ENCODE measurements at regions not wholly inside any gene's neighbourhood (a gene's known extent, or its start where the extent isn't known, plus 50 kb on each side); places are given as distances from the start of the nearest gene placed in this dataset.

DNA sequence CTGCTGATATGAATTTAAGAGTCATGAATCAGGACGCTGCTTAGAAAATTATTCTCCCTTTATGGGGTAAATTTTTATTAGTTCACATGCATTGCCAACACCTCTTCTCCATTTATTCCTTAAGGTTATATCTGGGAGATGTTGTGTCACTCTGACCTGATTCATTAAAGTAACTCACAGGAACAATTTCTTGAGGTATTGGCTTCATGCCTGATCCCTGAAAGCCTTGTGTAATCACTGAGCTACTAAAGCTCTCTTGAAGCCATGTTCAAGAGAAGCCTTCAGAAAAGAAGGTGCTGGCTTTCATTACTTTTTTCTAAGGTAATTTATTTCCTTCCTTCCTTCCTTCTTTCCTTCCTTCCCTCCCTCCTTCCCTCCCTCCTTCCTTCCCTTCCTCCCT, 420.6 kb downstream of the RAB38 start:
- Histone ChIP-seq H3K9me3 (ENCODE audit: control insufficient read depth, insufficient read depth, low read length) (no peaks in the 10 kb centered on the region), H3K4me1 (ENCODE audit: control insufficient read depth, insufficient read depth, low read length) (no peaks in the 10 kb centered on the region), H3K36me3 (ENCODE audit: control insufficient read depth, insufficient read depth, low read length) (no peaks in the 10 kb centered on the region), H3K4me3 (ENCODE audit: low read depth, low read length) (no peak overlapping the region), H3K27me3 (ENCODE audit: control insufficient read depth, insufficient read depth, low read length) (no peaks in the 10 kb centered on the region), H3K9ac (ENCODE audit: low read depth, low read length) (no peak overlapping the region)

DNA sequence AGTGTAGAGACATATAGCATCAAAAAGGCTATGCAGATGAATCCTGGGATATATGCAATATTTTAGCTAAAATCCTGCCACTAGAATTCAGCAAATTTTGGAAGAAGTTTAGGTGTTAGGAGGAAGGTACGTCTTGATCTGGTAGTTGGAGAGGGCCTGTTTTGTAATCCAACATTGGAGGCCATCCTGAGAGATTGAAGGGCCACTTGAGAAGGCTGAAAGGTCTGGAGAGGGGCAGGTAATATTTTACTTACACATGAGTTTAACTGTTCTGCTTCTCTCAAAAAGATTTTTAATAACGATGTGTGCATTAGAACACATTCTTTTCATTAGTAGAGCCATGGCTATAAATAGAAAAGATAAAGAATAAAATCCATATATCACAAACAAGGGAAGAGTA, 422.1 kb downstream of the RAB38 start:
- H3K4me1 ChIP-seq (ENCODE audit: control insufficient read depth, insufficient read depth, low read length) = no peaks in the 10 kb centered on the region
- H3K4me3 ChIP-seq (ENCODE audit: low read depth, low read length) = no peak overlapping the region
- no peak overlapping the region for H3K9ac ChIP-seq (ENCODE audit: low read depth, low read length)
- H3K9me3 ChIP-seq (ENCODE audit: control insufficient read depth, insufficient read depth, low read length) = no peaks in the 10 kb centered on the region
- H3K36me3 ChIP-seq (ENCODE audit: control insufficient read depth, insufficient read depth, low read length) = no peaks in the 10 kb centered on the region
- H3K27me3 ChIP-seq (ENCODE audit: control insufficient read depth, insufficient read depth, low read length) = no peaks in the 10 kb centered on the region

DNA sequence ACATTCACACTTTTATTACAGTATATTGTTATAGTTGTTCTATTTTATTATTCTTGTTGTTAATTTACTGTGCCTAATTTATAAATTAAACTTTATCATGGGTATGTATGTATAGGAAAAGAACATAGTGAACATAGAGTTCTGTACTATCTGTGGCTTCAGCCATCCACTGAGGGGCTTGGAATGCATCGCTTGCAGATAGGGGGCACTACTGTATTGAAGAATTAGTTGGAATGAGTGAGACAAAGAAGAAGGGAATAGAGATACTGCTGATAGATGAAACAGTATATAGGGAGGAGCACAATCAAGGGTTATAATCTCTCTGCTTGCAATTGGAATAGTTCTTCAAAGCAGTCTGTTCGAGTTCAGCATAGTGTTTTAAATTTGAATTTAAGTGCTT, 432.2 kb downstream of the RAB38 start:
- no peaks in the 10 kb centered on the region for H3K27me3 ChIP-seq (ENCODE audit: control insufficient read depth, insufficient read depth, low read length)
- no peak overlapping the region for H3K9ac ChIP-seq (ENCODE audit: low read depth, low read length)
- no peak overlapping the region for H3K4me3 ChIP-seq (ENCODE audit: low read depth, low read length)
- no peaks in the 10 kb centered on the region for H3K4me1 ChIP-seq (ENCODE audit: control insufficient read depth, insufficient read depth, low read length)
- no peaks in the 10 kb centered on the region for H3K9me3 ChIP-seq (ENCODE audit: control insufficient read depth, insufficient read depth, low read length)
- H3K36me3 ChIP-seq (ENCODE audit: control insufficient read depth, insufficient read depth, low read length) = no peaks in the 10 kb centered on the region

DNA sequence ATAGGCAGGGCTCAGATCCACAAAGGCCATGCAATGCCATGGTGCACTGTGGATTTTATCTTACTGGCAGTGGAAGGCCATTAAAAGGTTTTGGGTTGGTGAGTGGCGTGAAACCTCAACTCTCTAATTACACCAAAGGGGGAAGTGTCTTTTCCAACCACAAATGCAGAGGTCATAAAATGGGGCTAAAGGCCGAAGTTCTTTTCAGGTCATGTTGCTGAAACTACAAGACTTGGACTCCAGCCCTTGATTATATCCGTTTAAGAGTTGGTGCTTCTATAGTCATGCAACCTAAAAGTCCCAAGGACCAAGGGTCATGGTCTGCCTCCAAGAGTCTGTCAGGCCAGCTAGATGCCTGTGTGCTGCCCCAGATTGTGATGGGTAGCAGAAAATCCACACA, 434.3 kb downstream of the RAB38 start:
- Histone ChIP-seq H3K9me3 (ENCODE audit: control insufficient read depth, insufficient read depth, low read length) (no peaks in the 10 kb centered on the region), H3K4me1 (ENCODE audit: control insufficient read depth, insufficient read depth, low read length) (no peaks in the 10 kb centered on the region), H3K36me3 (ENCODE audit: control insufficient read depth, insufficient read depth, low read length) (no peaks in the 10 kb centered on the region), H3K4me3 (ENCODE audit: low read depth, low read length) (no peak overlapping the region), H3K9ac (ENCODE audit: low read depth, low read length) (no peak overlapping the region), H3K27me3 (ENCODE audit: control insufficient read depth, insufficient read depth, low read length) (no peaks in the 10 kb centered on the region)

DNA sequence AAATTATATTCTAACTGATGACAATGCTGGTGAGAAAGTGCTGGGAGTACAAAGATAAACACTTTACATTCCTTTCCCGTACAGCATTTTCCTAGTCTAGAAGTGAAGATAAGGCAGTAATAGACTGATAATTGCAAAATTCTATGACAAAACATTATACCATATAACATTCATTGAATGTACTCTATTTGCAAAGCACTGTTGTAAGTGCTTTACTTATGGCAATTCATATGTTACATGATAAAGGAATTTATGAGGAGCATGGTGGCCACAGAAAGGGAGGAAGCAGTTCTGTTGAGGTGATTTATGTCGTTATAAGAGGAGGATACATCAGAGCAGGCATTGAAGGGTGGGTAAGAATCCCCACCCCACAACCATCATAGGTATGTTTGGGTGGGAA, 434.8 kb downstream of the RAB38 start:
- Histone ChIP-seq H3K9ac (ENCODE audit: low read depth, low read length) (no peak overlapping the region), H3K4me1 (ENCODE audit: control insufficient read depth, insufficient read depth, low read length) (no peaks in the 10 kb centered on the region), H3K9me3 (ENCODE audit: control insufficient read depth, insufficient read depth, low read length) (no peaks in the 10 kb centered on the region), H3K36me3 (ENCODE audit: control insufficient read depth, insufficient read depth, low read length) (no peaks in the 10 kb centered on the region), H3K27me3 (ENCODE audit: control insufficient read depth, insufficient read depth, low read length) (no peaks in the 10 kb centered on the region), H3K4me3 (ENCODE audit: low read depth, low read length) (no peak overlapping the region)

DNA sequence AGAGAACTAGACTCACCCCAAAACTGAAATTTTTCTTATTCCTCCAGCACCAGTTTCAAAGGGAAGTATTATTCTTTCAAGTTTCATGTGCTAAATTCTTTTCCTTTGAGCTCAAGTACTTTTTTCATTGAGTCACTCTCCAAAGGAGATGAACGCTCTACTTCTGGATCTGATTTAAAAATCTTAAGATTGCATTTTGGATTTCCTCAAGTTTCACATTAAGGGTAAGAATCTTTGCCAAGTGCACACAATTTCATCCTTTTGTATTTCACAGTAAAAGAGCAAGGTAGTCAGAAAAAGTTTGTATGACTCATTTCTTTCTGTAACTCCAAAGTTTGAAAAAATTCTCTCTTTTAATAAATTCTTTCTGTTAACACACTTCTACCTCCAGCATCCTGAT, 435.5 kb downstream of the RAB38 start:
- H3K4me3 ChIP-seq (ENCODE audit: low read depth, low read length) = no peak overlapping the region

DNA sequence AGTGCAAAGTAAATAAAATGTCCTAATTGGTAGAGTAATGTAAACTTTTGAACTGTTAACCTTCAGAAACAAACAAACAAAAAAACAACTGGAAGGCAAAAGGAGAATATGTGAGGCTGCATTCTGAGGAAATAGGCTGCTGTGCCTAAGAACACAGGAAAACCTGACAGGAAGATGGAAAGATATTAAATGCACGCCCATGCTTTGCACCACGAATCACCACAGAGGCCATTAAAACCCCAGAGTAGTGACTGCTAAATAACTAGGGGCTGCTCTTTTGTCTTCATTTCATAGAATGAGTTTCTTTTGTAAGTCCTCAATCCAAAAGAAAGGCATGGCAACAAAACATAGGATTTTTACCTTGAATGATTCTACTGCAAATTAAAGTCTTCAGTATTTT, 436.0 kb downstream of the RAB38 start:
- no peak overlapping the region for H3K4me3 ChIP-seq (ENCODE audit: low read depth, low read length)

More for the DNA sequence above, 435.5 kb downstream of the RAB38 start:
- no peaks in the 10 kb centered on the region for H3K36me3 ChIP-seq (ENCODE audit: control insufficient read depth, insufficient read depth, low read length)
- no peaks in the 10 kb centered on the region for H3K9me3 ChIP-seq (ENCODE audit: control insufficient read depth, insufficient read depth, low read length)
- no peaks in the 10 kb centered on the region for H3K4me1 ChIP-seq (ENCODE audit: control insufficient read depth, insufficient read depth, low read length)
- H3K27me3 ChIP-seq (ENCODE audit: control insufficient read depth, insufficient read depth, low read length) = no peaks in the 10 kb centered on the region
- no peak overlapping the region for H3K9ac ChIP-seq (ENCODE audit: low read depth, low read length)

DNA sequence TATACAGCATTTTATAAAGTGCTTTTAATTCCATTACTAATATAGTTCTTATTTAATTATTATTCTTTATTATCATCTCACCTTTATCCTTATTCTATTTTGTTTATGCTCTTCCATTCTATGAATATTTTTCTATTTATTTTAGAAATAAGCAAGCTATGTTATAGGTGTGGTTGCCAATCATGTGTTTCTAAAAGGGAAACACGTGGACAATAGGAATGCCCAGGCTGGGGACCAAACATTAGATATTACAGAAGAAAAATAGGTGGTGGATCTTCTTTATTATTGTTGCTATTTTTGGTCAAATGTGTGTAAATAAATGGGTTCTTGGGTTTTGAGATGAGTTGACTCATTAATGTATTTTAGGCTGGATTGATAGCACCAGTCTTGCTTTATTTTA, 438.3 kb downstream of the RAB38 start:
- no peaks in the 10 kb centered on the region for H3K4me1 ChIP-seq (ENCODE audit: control insufficient read depth, insufficient read depth, low read length)
- H3K9me3 ChIP-seq (ENCODE audit: control insufficient read depth, insufficient read depth, low read length) = no peaks in the 10 kb centered on the region
- H3K36me3 ChIP-seq (ENCODE audit: control insufficient read depth, insufficient read depth, low read length) = no peaks in the 10 kb centered on the region
- H3K4me3 ChIP-seq (ENCODE audit: low read depth, low read length) = no peak overlapping the region
- H3K9ac ChIP-seq (ENCODE audit: low read depth, low read length) = no peak overlapping the region
- H3K27me3 ChIP-seq (ENCODE audit: control insufficient read depth, insufficient read depth, low read length) = no peaks in the 10 kb centered on the region

More for the DNA sequence above, 436.0 kb downstream of the RAB38 start:
- Histone ChIP-seq H3K9ac (ENCODE audit: low read depth, low read length) (no peak overlapping the region), H3K4me1 (ENCODE audit: control insufficient read depth, insufficient read depth, low read length) (no peaks in the 10 kb centered on the region), H3K36me3 (ENCODE audit: control insufficient read depth, insufficient read depth, low read length) (no peaks in the 10 kb centered on the region), H3K9me3 (ENCODE audit: control insufficient read depth, insufficient read depth, low read length) (no peaks in the 10 kb centered on the region), H3K27me3 (ENCODE audit: control insufficient read depth, insufficient read depth, low read length) (no peaks in the 10 kb centered on the region)

DNA sequence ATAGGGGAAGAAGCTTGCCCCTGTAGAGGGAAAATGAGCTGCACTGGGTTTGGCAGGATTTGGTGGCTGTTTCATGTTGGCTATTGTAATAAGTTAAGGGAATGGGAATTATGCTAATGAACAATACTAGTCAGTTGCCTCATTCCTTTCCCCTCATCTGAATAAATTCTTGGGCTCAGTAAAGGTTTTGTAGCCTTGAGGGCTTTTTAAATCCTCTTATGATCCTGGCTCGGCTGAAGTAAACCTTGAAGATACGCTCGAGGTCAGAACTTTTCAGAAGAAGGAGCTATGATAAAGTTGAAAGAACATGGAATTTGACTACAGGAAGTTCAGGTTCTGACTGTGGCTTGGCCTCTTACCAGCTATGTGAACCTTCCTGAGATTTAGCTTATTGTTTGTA, 448.7 kb downstream of the RAB38 start:
- Histone ChIP-seq H3K4me3 (ENCODE audit: low read depth, low read length) (no peak overlapping the region), H3K9ac (ENCODE audit: low read depth, low read length) (no peak overlapping the region), H3K4me1 (ENCODE audit: control insufficient read depth, insufficient read depth, low read length) (no peaks in the 10 kb centered on the region)

DNA sequence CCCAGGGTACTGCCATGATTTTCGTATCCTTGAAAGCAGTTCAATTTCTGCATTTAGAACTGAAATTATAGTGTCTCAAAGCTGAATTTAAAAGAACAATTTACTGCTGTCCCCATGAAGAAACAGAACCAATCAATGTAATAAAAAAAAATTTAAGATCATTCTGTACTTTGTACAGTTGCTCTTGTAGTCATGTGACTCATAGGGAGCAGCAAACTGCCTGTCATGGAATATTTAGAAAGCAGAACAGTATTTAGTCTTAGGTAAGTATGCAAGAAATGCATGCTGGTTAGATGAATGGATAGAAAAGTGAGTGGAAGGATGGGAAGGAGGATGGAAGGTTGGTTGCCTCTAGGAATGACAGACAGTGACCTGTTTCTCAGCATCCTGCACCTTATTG, 450.9 kb downstream of the RAB38 start:
- Histone ChIP-seq H3K9ac (ENCODE audit: low read depth, low read length) (no peak overlapping the region), H3K36me3 (ENCODE audit: control insufficient read depth, insufficient read depth, low read length) (no peaks in the 10 kb centered on the region)

More for the DNA sequence above, 448.7 kb downstream of the RAB38 start:
- H3K27me3 ChIP-seq (ENCODE audit: control insufficient read depth, insufficient read depth, low read length) = no peaks in the 10 kb centered on the region
- no peaks in the 10 kb centered on the region for H3K36me3 ChIP-seq (ENCODE audit: control insufficient read depth, insufficient read depth, low read length)
- no peaks in the 10 kb centered on the region for H3K9me3 ChIP-seq (ENCODE audit: control insufficient read depth, insufficient read depth, low read length)

DNA sequence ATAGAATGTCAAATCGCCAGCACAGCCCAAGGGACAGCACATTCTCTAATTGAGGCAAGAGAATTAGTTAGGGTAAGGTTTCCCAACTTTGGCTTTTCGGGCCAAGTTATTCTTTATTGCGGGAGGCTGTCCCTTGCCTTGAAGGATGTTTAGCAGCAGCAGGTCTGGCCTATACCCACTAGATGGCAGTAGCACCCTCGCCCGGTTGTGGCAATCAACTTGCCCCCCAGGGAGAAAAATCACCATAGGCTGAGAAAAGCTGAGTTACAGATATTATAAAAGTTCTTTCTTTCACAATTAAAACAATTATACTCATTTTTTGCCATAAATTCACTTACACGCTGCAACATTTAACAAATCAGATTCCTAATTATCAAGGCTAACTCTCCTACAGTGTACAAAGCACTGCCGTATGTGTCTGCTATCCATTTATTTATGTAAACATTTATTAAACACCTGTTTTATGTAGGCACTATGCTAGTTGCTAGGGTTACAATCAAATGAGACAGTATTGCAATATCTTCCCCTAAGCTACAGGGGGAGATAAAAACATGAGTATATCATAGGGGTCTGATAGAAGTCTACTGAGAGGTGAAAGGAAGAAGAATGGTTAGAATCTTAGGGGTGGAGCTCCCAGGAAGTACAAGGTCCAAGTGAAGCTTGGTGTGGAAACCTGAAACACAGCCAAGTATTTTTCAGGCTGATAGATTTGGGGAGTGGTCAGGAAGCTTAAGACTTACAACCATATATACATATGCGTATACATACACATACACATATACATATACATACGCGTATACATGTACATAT, 452.3 kb downstream of the RAB38 start:
- H3K9ac ChIP-seq (ENCODE audit: low read depth, low read length) = no peak overlapping the region

More for the DNA sequence above, 450.9 kb downstream of the RAB38 start:
- no peaks in the 10 kb centered on the region for H3K4me1 ChIP-seq (ENCODE audit: control insufficient read depth, insufficient read depth, low read length)
- H3K9me3 ChIP-seq (ENCODE audit: control insufficient read depth, insufficient read depth, low read length) = no peaks in the 10 kb centered on the region
- H3K4me3 ChIP-seq (ENCODE audit: low read depth, low read length) = no peak overlapping the region
- no peaks in the 10 kb centered on the region for H3K27me3 ChIP-seq (ENCODE audit: control insufficient read depth, insufficient read depth, low read length)

DNA sequence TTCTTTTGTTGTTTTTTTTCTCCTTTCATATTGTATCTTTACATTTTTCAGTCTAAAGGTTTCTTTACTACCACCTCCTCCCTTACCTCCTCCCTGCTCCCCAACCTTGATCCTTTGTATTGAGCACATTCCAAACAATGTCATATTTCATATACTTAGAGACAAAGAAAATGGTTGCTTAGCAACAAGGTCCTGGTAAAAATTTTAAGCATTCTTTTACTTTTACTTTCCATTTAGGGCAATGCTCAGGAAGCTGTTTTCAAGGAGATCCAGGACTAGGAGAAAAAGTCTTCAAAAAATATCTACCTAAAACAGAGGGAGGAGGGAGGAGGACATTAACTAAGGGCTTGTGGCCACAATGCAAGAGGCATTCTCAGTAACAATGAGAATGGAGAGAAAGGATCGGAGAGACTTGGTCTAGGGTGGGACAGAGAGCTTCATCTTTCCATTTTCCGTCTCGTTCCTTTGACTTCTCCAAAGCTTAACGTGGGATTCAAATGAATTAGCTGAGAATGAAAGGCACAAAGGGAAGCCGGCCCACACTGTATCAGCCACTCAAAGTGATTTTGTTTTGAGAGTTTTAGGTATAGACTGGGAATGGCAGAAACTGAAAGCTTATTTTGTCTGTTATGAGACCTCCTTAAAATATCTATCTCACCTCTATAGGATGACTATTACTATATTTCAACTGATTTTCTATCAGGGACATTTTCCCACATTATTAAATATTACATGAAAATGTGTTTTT, 455.7 kb downstream of the RAB38 start:
- Histone ChIP-seq H3K9ac (ENCODE audit: low read depth, low read length) (no peak overlapping the region), H3K36me3 (ENCODE audit: control insufficient read depth, insufficient read depth, low read length) (no peaks in the 10 kb centered on the region), H3K4me1 (ENCODE audit: control insufficient read depth, insufficient read depth, low read length) (no peaks in the 10 kb centered on the region), H3K27me3 (ENCODE audit: control insufficient read depth, insufficient read depth, low read length) (no peaks in the 10 kb centered on the region), H3K4me3 (ENCODE audit: low read depth, low read length) (no peak overlapping the region), H3K9me3 (ENCODE audit: control insufficient read depth, insufficient read depth, low read length) (no peaks in the 10 kb centered on the region)

More for the DNA sequence above, 452.3 kb downstream of the RAB38 start:
- no peaks in the 10 kb centered on the region for H3K4me1 ChIP-seq (ENCODE audit: control insufficient read depth, insufficient read depth, low read length)
- H3K36me3 ChIP-seq (ENCODE audit: control insufficient read depth, insufficient read depth, low read length) = no peaks in the 10 kb centered on the region
- no peaks in the 10 kb centered on the region for H3K9me3 ChIP-seq (ENCODE audit: control insufficient read depth, insufficient read depth, low read length)
- no peaks in the 10 kb centered on the region for H3K27me3 ChIP-seq (ENCODE audit: control insufficient read depth, insufficient read depth, low read length)
- no peak overlapping the region for H3K4me3 ChIP-seq (ENCODE audit: low read depth, low read length)

Data from iPS-15b (cell line).